ENCODE measurements at regions not wholly inside any gene's neighbourhood (a gene's known extent, or its start where the extent isn't known, plus 50 kb on each side); places are given as distances from the start of the nearest gene placed in this dataset.
"Not testable (repeated sequence)": the region's sequence is repeated elsewhere in the genome, so short reads cannot be mapped to it uniquely, and the experiment has no call there.

GRCh38 chr2:54049365-54049764 is 66.0 kb upstream of the ACYP2 start:
- H3K4me2 ChIP-seq (ENCODE audit: low read length), result no peak overlapping the region
- no peaks in the 10 kb centered on the region for H3K9me2 ChIP-seq (ENCODE audit: insufficient read depth)
- ChIA-PET CTCF (no interaction called here), RAD21 (ENCODE audit: low non-redundant PET in 1 of 2, low total read pairs in 2 of 2, uncharacterized antibody in 2 of 2, unreplicated experiment in 2 of 2) (no interaction called here), POLR2A (no interaction called here)
- no TSS peak for BruUV-seq (replicated peaks)
- no peak overlapping the region for H3K4me3 ChIP-seq (replicated peaks in 1 of 2; ENCODE audit: low read depth in 1 of 2, low read length in 2 of 2)
- peaks cover 8 to 13% of the 10 kb centered on the region in 2 experiments for H3K4me1 ChIP-seq (ENCODE audit: control insufficient read depth in 1 of 2, insufficient read depth in 2 of 2, low read length in 2 of 2)
- no peak for TF ChIP-seq ZBTB33 (IDR thresholded peaks at IDR 0.05; ENCODE audit: extremely low read depth, insufficient replicate concordance, low read length)
- TF ChIP-seq SIN3A (IDR thresholded peaks at IDR 0.05; ENCODE audit: low read depth), result no peak
- no peak for TF ChIP-seq CBX3 (IDR thresholded peaks at IDR 0.05; ENCODE audit: low read depth)
- no peaks in the 10 kb centered on the region for H3K9me3 ChIP-seq (ENCODE audit: control insufficient read depth in 1 of 2, insufficient read depth in 1 of 2, low read depth in 1 of 2, low read length in 2 of 2)
- H3K27me3 ChIP-seq (ENCODE audit: insufficient read depth, low read length), result no peaks in the 10 kb centered on the region
- intact Hi-C loops (cut with micrococcal nuclease), result no loop called here
- H3K36me3 ChIP-seq (ENCODE audit: control insufficient read depth in 1 of 2, insufficient read depth in 2 of 2, low read length in 2 of 2), result no peaks in the 10 kb centered on the region
- no peak overlapping the region for H3K27ac ChIP-seq (ENCODE audit: low read depth, low read length)
- H3K79me2 ChIP-seq (ENCODE audit: insufficient read depth, low read length), result no peaks in the 10 kb centered on the region
- no peak overlapping the region for H3K9ac ChIP-seq (ENCODE audit: low read length)
- no peak for DNase-seq (ENCODE audit: low read depth, low spot score)
- no peak overlapping the region for H2AFZ ChIP-seq (ENCODE audit: low read depth, low read length, poor library complexity, severe bottlenecking)
- H4K20me1 ChIP-seq (ENCODE audit: insufficient read depth), result no peaks in the 10 kb centered on the region
- ATAC-seq, result no peak

GRCh38 chr2:54048896-54049295 is 66.5 kb upstream of the ACYP2 start:
- H3K9me3 ChIP-seq (ENCODE audit: control insufficient read depth in 1 of 2, insufficient read depth in 1 of 2, low read depth in 1 of 2, low read length in 2 of 2); RAD21 ChIA-PET (ENCODE audit: low non-redundant PET in 1 of 2, low total read pairs in 2 of 2, uncharacterized antibody in 2 of 2, unreplicated experiment in 2 of 2); H3K4me2 ChIP-seq (ENCODE audit: low read length); H3K27me3 ChIP-seq (ENCODE audit: insufficient read depth, low read length); H2AFZ ChIP-seq (ENCODE audit: low read depth, low read length, poor library complexity, severe bottlenecking); H3K36me3 ChIP-seq (ENCODE audit: control insufficient read depth in 1 of 2, insufficient read depth in 2 of 2, low read length in 2 of 2); DNase-seq (ENCODE audit: low read depth, low spot score); ATAC-seq; CTCF ChIA-PET; H3K79me2 ChIP-seq (ENCODE audit: insufficient read depth, low read length); H3K4me3 ChIP-seq (replicated peaks in 1 of 2; ENCODE audit: low read depth in 1 of 2, low read length in 2 of 2); POLR2A ChIA-PET; intact Hi-C loops (cut with micrococcal nuclease); H3K9ac ChIP-seq (ENCODE audit: low read length); H3K9me2 ChIP-seq (ENCODE audit: insufficient read depth); H3K27ac ChIP-seq (ENCODE audit: low read depth, low read length); BruUV-seq (replicated peaks); H4K20me1 ChIP-seq (ENCODE audit: insufficient read depth): not testable (repeated sequence)
- H3K4me1 ChIP-seq (ENCODE audit: control insufficient read depth in 1 of 2, insufficient read depth in 2 of 2, low read length in 2 of 2), result peaks cover 10 to 18% of the 10 kb centered on the region in 2 experiments
